Lung (tissue), 11 donors: ENCODE measurements at regions not wholly inside any gene's neighbourhood (a gene's known extent, or its start where the extent isn't known, plus 50 kb on each side); places are given as distances from the start of the nearest gene placed in this dataset.
A peak's percentile ranks its signal among the peaks of the same experiment; 100 is the strongest.
"Not testable (repeated sequence)": the region's sequence is repeated elsewhere in the genome, so short reads cannot be mapped to it uniquely, and the experiment has no call there.

ENCODE experiments used
- ATAC-seq: fragments of 200-7000 bp; cut with Tn5 transposase; one replicate; pipeline ENCODE4 v1.9.1; 2020; ENCODE audit warnings: moderate number of reproducible peaks; ENCODE audit not compliant: insufficient read depth, low FRiP score
- DNase-seq, 3 donors: peaks; one replicate each; pipeline ENCODE4 v3.0.0-alpha.2; 2013 to 2017
- H3K27ac ChIP-seq, 2 donors: one replicate each; pipeline ENCODE4 v1.5.1; 2013; ENCODE audit warnings: mild to moderate bottlenecking in 2 of 2, moderate library complexity in 2 of 2, control low read depth in 1 of 2, inconsistent platforms in 1 of 2, low read depth in 1 of 2, low read length in 1 of 2
- H3K27me3 ChIP-seq, 3 donors: one replicate each; pipeline ENCODE4 v1.5.1; 2013; ENCODE audit warnings: low read length in 2 of 3; ENCODE audit not compliant: control insufficient read depth in 3 of 3, insufficient read depth in 3 of 3
- H3K36me3 ChIP-seq, 4 donors: one replicate each; pipeline ENCODE4 v1.5.1; 2013; ENCODE audit warnings: low read length in 4 of 4, mild to moderate bottlenecking in 1 of 4, moderate library complexity in 1 of 4; ENCODE audit not compliant: control insufficient read depth in 4 of 4, insufficient read depth in 4 of 4
- H3K4me1 ChIP-seq, 5 donors: one replicate each; pipeline ENCODE4 v1.5.1; 2013; ENCODE audit warnings: low read length in 5 of 5, mild to moderate bottlenecking in 2 of 5, moderate library complexity in 1 of 5; ENCODE audit not compliant: control insufficient read depth in 5 of 5, insufficient read depth in 5 of 5
- H3K4me3 ChIP-seq: one replicate; pipeline ENCODE4 v1.5.1; 2013; ENCODE audit warnings: mild to moderate bottlenecking, control low read depth, moderate library complexity
- H3K9ac ChIP-seq, 2 donors: one replicate each; pipeline ENCODE4 v1.5.1; 2013; ENCODE audit warnings: low read length in 2 of 2, control low read depth in 1 of 2; ENCODE audit not compliant: insufficient read depth in 1 of 2
- H3K9me3 ChIP-seq, 4 donors: one replicate each; pipeline ENCODE4 v1.5.1; 2013; ENCODE audit warnings: low read length in 3 of 4, mild to moderate bottlenecking in 1 of 4, moderate library complexity in 1 of 4; ENCODE audit not compliant: control insufficient read depth in 4 of 4, insufficient read depth in 3 of 4
- WGBS, 2 donors: extraction: QIAGEN DNeasy Blood & Tissue Kit; methylation state at CpG; one replicate each; pipeline ENCODE4 v1.1.7; 2013; 5-methylcytosine and 5-hydroxymethylcytosine counted together
- TF ChIP-seq, protein P1 (sequence below): IDR thresholded peaks from 2 replicates; pipeline ENCODE4 v1.5.1; 2012; ENCODE audit warnings: mild to moderate bottlenecking; ENCODE audit errors: control extremely low read depth, extremely low read depth
- donor health status: control.
- donor health status: control.
- donor health status: Bipolar disorder and iron deficiency.
- donor health status: healthy.
- donor health status: DM: yes; HTN: yes; CAD: no.

GRCh38 chr18:76708722-76709353 is 113.5 kb upstream of the ZNF236 start:
- Histone ChIP-seq H3K27me3 (no peaks in the 10 kb centered on the region), H3K4me1 (peaks cover 0 to 10% (median 0%) of the 10 kb centered on the region in 5 donors), H3K36me3 (no peaks in the 10 kb centered on the region), H3K4me3 (no peak overlapping the region), H3K27ac (no peak overlapping the region), H3K9me3 (no peaks in the 10 kb centered on the region), H3K9ac (no peak overlapping the region)
- DNase-seq, result no peak
- TF ChIP-seq, protein P1, sequence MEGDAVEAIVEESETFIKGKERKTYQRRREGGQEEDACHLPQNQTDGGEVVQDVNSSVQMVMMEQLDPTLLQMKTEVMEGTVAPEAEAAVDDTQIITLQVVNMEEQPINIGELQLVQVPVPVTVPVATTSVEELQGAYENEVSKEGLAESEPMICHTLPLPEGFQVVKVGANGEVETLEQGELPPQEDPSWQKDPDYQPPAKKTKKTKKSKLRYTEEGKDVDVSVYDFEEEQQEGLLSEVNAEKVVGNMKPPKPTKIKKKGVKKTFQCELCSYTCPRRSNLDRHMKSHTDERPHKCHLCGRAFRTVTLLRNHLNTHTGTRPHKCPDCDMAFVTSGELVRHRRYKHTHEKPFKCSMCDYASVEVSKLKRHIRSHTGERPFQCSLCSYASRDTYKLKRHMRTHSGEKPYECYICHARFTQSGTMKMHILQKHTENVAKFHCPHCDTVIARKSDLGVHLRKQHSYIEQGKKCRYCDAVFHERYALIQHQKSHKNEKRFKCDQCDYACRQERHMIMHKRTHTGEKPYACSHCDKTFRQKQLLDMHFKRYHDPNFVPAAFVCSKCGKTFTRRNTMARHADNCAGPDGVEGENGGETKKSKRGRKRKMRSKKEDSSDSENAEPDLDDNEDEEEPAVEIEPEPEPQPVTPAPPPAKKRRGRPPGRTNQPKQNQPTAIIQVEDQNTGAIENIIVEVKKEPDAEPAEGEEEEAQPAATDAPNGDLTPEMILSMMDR, result no peak
- ATAC-seq, result no peak
- 93% methylated on average over 25 of the region's 25 CpGs for WGBS, 2 donors

DNA sequence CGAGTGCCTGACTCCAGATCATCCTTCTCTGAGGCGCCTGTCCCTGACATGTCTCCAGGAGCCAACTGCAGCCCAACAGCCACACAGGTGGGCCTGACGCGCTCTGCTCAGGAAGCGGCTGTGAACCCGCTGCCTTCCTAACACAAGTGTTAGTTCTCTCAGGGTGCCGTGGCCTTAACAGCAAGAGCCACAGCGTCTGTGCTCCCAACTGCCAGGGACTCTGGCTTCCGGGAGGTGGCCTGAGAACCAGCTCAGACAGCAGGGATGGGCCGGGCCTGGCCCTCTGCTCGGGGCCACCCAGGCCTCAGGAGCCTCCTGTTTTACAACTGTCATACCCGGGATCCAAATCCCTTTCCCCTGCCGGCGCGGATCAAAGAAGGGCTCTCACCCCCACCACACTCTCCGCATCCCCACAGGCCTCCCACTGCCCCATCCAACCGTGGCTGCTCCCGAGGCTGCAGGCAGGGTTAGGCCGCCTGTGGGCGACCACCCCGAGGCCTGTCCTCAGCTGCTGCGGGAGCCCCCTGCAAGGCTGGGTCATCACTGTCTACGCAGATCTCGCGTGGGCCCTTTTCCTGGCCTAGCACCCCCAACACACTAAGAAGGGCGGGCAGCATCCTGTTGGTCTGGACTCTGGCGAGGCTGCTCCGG is 114.2 kb upstream of the ZNF236 start:
- Histone ChIP-seq H3K9ac (no peak overlapping the region), H3K4me1 (peaks cover 0 to 10% (median 0%) of the 10 kb centered on the region in 5 donors), H3K27ac (no peak overlapping the region), H3K27me3 (no peaks in the 10 kb centered on the region), H3K9me3 (no peaks in the 10 kb centered on the region), H3K4me3 (no peak overlapping the region), H3K36me3 (no peaks in the 10 kb centered on the region)
- ATAC-seq (no peak), DNase-seq (peak in 1 of 3 donors; percentile 26)
- WGBS, 2 donors, result 94% methylated on average over 28 of the region's 28 CpGs
- TF ChIP-seq, protein P1, result no peak

DNA sequence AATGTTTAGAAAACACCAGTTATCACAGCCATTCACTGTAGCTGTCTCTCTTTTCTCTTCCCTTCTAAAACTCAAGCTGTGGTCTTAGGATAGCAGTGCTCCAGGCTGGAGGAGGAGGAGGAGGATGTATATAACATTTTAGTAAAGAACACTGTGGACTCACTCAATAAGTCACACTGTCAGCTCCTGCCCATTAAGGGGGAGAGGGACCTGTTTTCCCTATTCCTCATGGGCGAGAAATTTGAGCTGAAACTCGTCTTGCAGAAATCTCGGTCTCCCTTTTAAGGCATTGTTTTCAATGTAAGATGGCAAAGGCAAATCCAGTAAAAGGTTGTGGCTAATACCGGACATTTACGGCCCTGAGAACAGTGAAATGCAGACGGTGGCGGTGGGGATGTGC is 114.8 kb upstream of the ZNF236 start:
- DNase-seq, result no peak
- Histone ChIP-seq H3K9ac (no peak overlapping the region), H3K4me1 (peaks cover 0 to 10% (median 0%) of the 10 kb centered on the region in 5 donors), H3K27ac (no peak overlapping the region), H3K9me3 (no peaks in the 10 kb centered on the region), H3K4me3 (no peak overlapping the region), H3K36me3 (no peaks in the 10 kb centered on the region), H3K27me3 (no peaks in the 10 kb centered on the region)
- no peak for ATAC-seq
- TF ChIP-seq, protein P1, result no peak
- WGBS, 2 donors, result 94 to 97% methylated on average over 7 of the region's 7 CpGs

- not testable (repeated sequence) for H3K9me3 ChIP-seq, H3K36me3 ChIP-seq, H3K27ac ChIP-seq, H3K4me3 ChIP-seq, H3K4me1 ChIP-seq, ATAC-seq, H3K9ac ChIP-seq, DNase-seq, H3K27me3 ChIP-seq
- WGBS, 2 donors, result 92 to 94% methylated on average over 4 of the region's 4 CpGs
These were observed 117.8 kb upstream of the ZNF236 start for GRCh38 chr18:76704589-76704988.
